Ishikawa (cell line): ENCODE measurements at regions not wholly inside any gene's neighbourhood (a gene's known extent, or its start where the extent isn't known, plus 50 kb on each side); places are given as distances from the start of the nearest gene placed in this dataset.

Experiments
- CEBPB ChIP-seq: IDR thresholded peaks from 2 replicates; pipeline ENCODE4 v1.6.1; 2012
- EGR1 ChIP-seq: IDR thresholded peaks from 2 replicates; pipeline ENCODE4 v1.6.1; 2012
- EP300 ChIP-seq: IDR thresholded peaks from 2 replicates; pipeline ENCODE4 v1.6.1; 2012; ENCODE audit warnings: borderline replicate concordance
- MAX ChIP-seq: IDR thresholded peaks from 2 replicates; pipeline ENCODE4 v1.6.1; 2012
- RAD21 ChIP-seq: IDR thresholded peaks from 2 replicates; pipeline ENCODE4 v1.6.1; 2012; ENCODE audit warnings: low read depth
- REST ChIP-seq: IDR thresholded peaks from 2 replicates; pipeline ENCODE4 v1.6.1; 2012; ENCODE audit warnings: low read depth, mild to moderate bottlenecking
- TAF1 ChIP-seq: IDR thresholded peaks from 2 replicates; pipeline ENCODE4 v1.6.1; 2012; ENCODE audit warnings: low read depth, mild to moderate bottlenecking
- TCF12 ChIP-seq: IDR thresholded peaks from 2 replicates; pipeline ENCODE4 v1.6.1; 2012; ENCODE audit warnings: low read depth
- YY1 ChIP-seq: IDR thresholded peaks from 2 replicates; pipeline ENCODE4 v1.6.1; 2012; ENCODE audit warnings: low read depth
- ZBTB7A ChIP-seq: IDR thresholded peaks from 2 replicates; pipeline ENCODE4 v1.6.1; 2012; ENCODE audit warnings: low read depth

GRCh38 chr7:115102738-115103137, 180.8 kb downstream of the MDFIC start:
- TF ChIP-seq TAF1 (no peak), RAD21 (no peak), REST (no peak), YY1 (no peak), TCF12 (no peak), MAX (no peak), ZBTB7A (no peak), EGR1 (no peak), CEBPB (no peak), EP300 (no peak)
